HG03378 (cell line): ENCODE measurements at regions not wholly inside any gene's neighbourhood (a gene's known extent, or its start where the extent isn't known, plus 50 kb on each side); places are given as distances from the start of the nearest gene placed in this dataset.
"Not testable (repeated sequence)": the region's sequence is repeated elsewhere in the genome, so short reads cannot be mapped to it uniquely, and the experiment has no call there.

Source experiments
- ATAC-seq: cut with Tn5 transposase; IDR thresholded peaks from one replicate; pipeline ENCODE4 v1.9.1; 2021; ENCODE audit warnings: mild to moderate bottlenecking, moderate library complexity; ENCODE audit not compliant: unreplicated experiment

DNA sequence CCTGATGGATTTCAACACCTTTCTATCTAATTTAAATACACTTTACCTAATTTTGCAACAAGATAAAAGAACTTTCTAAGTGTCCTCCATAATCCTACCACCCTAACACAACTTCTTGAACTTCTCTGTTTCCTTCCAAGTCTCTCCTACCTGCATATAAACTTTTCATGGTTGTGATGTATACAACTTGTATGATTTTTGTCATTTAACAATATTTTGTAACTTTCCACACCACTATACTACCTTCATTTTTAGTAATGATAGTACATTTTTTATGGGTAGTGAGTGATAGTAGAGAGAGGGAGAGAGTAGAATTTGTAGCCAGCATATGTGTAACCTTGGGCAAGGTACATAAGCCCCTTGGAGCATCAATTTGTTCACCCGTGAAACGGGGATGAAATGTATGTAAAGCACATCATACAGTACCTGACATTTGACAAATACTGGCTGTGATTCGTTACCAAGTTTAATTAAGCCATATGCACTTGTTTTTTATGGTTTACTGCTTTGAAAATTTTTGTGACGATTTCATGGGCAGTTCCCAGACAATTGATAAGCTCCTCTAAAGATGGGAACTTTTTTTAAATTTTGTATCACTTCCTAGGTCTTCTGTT is 177.8 kb upstream of the SLC38A2 start:
- no peak for ATAC-seq

- ATAC-seq, result no peak
These were observed 177.1 kb upstream of the SLC38A2 start for GRCh38 chr12:46549527-46550265.

DNA sequence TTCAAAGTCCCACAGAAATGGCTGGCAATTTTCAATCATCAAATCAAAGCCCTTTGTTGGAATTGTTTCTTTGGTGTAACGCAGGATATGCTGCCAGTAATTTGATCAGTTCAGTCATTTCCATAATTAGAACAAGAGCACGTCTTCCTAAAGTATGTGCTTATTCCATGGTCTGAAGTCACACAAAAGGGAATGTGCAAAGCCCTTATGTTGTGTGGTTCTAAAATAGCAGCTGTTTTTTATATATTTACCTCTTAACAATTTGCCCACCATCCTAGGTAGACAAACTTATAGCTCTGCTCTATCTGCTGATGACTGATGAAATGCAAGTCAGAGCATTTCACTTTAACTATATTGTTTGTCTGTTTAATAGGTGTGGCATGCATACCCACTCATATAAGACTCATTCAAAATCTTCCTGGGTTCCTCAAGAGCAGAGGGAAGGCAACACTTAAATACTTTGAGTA is 176.1 kb upstream of the SLC38A2 start:
- no peak for ATAC-seq

- no peak for ATAC-seq
These were observed 175.1 kb upstream of the SLC38A2 start for GRCh38 chr12:46547421-46548354.

DNA sequence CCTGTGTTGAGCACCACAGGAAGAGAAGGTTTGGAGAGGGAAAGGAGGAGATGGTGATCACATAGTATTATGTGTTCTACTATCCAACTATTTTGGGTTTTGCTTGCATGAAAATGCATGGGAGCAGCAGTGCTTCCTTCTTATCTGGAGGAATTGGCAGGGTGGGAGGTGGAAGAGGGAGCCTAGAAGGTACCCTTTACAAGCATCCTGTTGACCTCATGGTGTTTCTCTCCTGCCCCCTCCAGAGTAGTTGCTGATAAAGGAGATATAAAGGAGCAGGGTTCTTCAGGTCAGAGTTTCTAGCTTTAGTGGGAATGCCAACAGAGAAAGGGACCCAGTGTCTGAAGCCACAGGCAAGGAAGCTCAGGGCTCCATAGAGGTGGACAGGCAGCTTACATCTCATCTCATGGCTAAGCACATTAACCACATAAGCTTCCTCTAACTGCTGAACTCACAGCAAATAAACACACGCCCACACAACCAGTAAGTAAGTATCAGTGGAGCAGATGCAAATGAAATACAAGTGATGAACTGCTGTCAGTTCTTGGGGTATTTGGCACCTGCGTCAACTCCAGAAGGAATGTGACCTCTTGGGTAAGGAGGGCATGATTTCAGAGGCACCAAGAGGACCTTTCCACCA is 174.2 kb upstream of the SLC38A2 start:
- ATAC-seq, result peak; percentile 97

- ATAC-seq, result not testable (repeated sequence)
These were observed 170.8 kb upstream of the SLC38A2 start for GRCh38 chr12:46543378-46543795.

- ATAC-seq, result no peak
These were observed 166.4 kb upstream of the SLC38A2 start for GRCh38 chr12:46538976-46539375.

DNA sequence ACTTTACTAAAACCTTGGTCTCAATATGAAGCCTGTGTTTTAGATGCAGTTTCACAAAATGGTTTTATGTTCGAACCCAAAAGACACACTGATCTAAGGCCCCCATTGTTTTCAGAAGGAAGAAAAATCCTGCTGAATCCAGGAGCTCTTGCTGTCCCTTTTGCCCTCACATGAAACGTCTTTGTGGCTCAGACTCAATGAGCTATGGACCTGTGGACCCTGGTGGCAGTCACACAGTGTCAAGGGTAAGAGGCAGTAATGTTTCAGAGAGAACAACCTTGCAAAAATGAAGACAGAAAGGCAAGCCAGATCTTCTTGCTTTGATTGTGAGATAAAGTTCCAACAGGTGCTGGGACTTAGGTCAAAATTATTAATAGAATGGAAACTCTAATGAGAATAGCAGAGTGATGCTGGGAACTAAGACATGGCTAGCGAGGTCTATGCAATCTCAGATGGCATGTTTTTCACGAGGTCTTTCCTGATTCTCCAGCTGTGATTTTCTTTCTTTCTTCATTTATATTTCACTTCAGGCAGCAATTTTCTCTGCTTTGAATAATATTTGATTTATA is 164.9 kb upstream of the SLC38A2 start:
- ATAC-seq, result no peak

DNA sequence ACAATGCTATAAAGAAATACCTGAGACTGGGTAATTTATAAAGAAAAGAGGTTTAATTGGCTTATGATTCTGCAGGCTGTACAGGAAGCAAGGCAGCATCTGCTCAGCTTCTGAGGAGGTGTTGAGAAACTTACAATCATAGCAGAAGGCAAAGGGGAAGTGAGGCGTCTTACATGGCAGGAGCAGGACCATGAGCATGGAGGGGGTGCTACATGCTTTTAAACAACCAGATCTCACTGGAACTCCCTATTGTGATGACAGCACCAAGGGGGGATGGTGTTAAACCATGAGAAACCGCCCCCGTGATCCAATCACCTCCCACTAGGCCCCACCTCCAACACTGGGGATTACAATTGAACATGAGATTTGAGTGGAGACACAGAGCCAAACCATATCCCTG is 163.7 kb upstream of the SLC38A2 start:
- peak; percentile 61 for ATAC-seq

GRCh38 chr12:46535907-46536306 is 163.3 kb upstream of the SLC38A2 start:
- no peak for ATAC-seq

GRCh38 chr12:46535376-46535775 is 162.8 kb upstream of the SLC38A2 start:
- no peak for ATAC-seq

- ATAC-seq, result no peak
These were observed 161.8 kb upstream of the SLC38A2 start for GRCh38 chr12:46534327-46534840.

- ATAC-seq, result no peak
These were observed 161.2 kb upstream of the SLC38A2 start for GRCh38 chr12:46533723-46534122.

GRCh38 chr12:46531804-46532203 is 159.2 kb upstream of the SLC38A2 start:
- ATAC-seq, result no peak

DNA sequence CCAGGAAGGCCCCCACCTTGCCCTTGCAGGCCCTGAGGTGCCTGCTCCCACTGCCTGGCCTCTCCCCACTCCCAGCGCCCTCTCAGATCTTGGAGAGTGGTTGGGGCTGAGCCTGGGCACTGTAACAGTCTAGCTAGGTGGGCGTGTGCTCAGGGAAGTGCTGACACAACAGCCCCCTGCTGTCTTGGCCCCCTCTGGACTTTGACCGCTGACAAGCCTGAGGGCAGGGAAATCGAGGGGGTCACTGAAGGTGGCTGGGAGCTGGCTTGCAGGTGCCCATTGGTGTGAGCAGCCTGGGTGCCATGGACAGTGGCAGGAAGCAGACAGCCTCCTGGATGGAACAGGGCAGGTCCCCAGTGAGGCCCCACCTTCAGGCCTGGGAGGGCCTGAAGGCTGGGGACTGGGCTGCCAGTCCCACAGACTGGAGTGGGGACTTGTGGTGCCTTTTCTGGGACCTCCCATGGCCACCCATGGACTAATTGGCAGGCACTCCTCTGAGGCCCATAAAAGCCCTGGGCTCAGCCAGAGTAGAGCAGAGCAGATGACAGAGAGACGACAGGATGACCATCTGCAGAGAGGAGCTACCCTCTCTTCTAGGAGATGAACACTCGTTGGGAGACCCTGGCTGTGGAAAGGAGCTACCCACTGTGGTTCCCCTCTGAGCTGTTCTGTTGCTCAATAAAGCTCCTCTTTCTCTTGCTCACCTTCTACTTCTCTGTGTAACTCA is 158.6 kb upstream of the SLC38A2 start:
- no peak for ATAC-seq

DNA sequence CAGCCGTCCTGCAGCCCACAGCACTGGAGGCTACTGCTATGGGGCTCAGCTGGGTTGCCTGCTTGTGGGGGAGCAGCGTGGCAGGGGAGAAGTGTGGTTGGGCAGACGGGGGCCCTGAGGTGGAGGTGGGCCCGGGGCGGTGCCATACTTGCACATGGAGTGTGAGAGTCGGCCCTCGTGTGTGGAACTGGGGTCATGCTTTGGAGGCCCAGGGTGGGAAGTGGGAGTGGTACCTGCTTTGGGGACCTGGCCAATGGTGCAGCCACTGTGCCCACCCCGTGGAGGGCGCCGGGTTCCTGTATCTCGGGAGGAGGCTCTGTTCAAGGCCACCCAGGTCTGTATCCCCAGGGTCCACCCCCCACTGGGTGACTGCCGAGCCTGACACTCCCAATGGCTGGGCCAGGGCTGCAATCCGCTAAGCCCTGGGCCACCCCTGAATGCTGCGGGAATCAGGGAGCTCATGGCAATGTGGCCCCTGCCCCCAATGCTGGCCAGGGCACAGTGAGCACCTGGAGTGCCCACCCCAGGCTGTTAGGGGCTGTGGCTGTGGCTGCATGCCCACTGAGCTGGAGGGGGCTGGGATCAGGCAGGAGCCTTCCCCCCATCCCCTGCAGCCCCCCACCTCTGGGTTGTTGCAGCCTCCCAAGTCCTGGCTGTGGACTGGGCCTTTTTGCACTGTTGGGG is 157.9 kb upstream of the SLC38A2 start:
- ATAC-seq, result no peak

- ATAC-seq, result no peak
These were observed 153.7 kb upstream of the SLC38A2 start for GRCh38 chr12:46526233-46526632.

DNA sequence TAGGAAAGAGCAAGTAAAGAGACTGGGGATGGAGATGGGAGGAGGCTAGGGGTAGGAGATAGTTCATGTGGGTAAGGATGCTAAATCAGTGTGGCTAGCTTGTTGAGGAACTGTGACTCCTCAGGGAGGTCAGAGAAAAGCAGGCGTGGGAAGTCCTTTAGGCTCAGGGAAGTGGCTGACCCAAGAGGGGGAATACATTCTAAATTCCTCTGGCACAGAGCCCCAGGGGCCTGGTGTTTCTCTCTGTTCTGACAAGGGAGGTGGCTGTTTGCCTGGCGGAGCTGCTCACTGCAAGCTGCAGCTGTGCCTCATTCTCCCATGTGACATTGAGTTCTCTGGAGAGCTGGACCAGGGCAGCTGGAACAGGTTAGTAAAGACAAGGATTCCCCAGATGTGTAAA is 152.2 kb upstream of the SLC38A2 start:
- no peak for ATAC-seq
